ENCODE measurements at regions not wholly inside any gene's neighbourhood (a gene's known extent, or its start where the extent isn't known, plus 50 kb on each side); places are given as distances from the start of the nearest gene placed in this dataset.

- TF ChIP-seq MAX (IDR thresholded peaks at IDR 0.05; ENCODE audit: insufficient read depth, insufficient read length) (no peak), POLR2AphosphoS5 (IDR thresholded peaks at IDR 0.05; ENCODE audit: insufficient read depth, low read depth, low read length) (no peak), CTCF (IDR thresholded peaks at IDR 0.05; ENCODE audit: extremely low read depth in 1 of 2, insufficient read depth in 1 of 2, low read depth in 1 of 2, low read length in 2 of 2) (no peak)
Measured at GRCh38 chr17:13835151-13835550, 233.4 kb upstream of the HS3ST3A1 start.

All from endothelial cell of umbilical vein (primary cell).